Right lobe of liver (tissue), 6 donors: ENCODE measurements at regions not wholly inside any gene's neighbourhood (a gene's known extent, or its start where the extent isn't known, plus 50 kb on each side); places are given as distances from the start of the nearest gene placed in this dataset.

Source experiments
- ATAC-seq, 4 donors: fragments of 200-7000 bp; cut with Tn5 transposase; one replicate each; pipeline ENCODE4 v1.9.1; 2020; ENCODE audit warnings: mild to moderate bottlenecking in 4 of 4, moderate library complexity in 4 of 4
- DNase-seq, 3 donors: peaks; one replicate each; pipeline ENCODE4 v3.0.0-alpha.2; 2020
- H3K27ac ChIP-seq, 3 donors: fragments of 200-600 bp; one replicate each; pipeline ENCODE4 v1.8.0; 2022
- H3K27me3 ChIP-seq, 2 donors: fragments of 200-600 bp; one replicate each; pipeline ENCODE4 v1.8.0; 2022
- H3K36me3 ChIP-seq, 4 donors: fragments of 200-600 bp; sonication (generic) in 1 of 4; one replicate each; pipeline versions ENCODE4 v1.5.1 to v1.8.0; 2017 to 2022; ENCODE audit warnings: control low read depth in 1 of 4
- H3K4me1 ChIP-seq, 4 donors: fragments of 200-600 bp; sonication (generic) in 1 of 4; one replicate each; pipeline versions ENCODE4 v1.5.1 to v1.8.0; 2017 to 2022; ENCODE audit warnings: control low read depth in 1 of 4
- H3K4me3 ChIP-seq, 3 donors: fragments of 200-600 bp; one replicate each; pipeline ENCODE4 v1.8.0; 2022
- H3K9me3 ChIP-seq, 4 donors: fragments of 200-600 bp; sonication (generic) in 1 of 4; one replicate each; pipeline versions ENCODE4 v1.5.1 to v1.8.0; 2017 to 2022; ENCODE audit warnings: control low read depth in 1 of 4
- CTCF ChIP-seq, 4 donors: fragments of 200-600 bp in 3 of 4; fragments of 450-650 bp in 1 of 4; IDR thresholded peaks; one replicate each; pipeline versions ENCODE4 v1.5.1 to v1.8.0; 2016 to 2022; ENCODE audit warnings: antibody characterized with exemption in 4 of 4, mild to moderate bottlenecking in 2 of 4
- POLR2A ChIP-seq: fragments of 450-650 bp; IDR thresholded peaks from one replicate; pipeline ENCODE4 v1.6.1; 2017; ENCODE audit warnings: antibody characterized with exemption, mild to moderate bottlenecking
- WGBS: methylation state at CpG from one replicate; pipeline ENCODE4 v1.1.6; 2018; ENCODE audit warnings: low coverage, low lambda C conversion rate; ENCODE audit not compliant: insufficient coverage; ENCODE audit errors: missing lambda C conversion rate; 5-methylcytosine and 5-hydroxymethylcytosine counted together
- intact Hi-C, 2 donors: fragments of 100-400 bp; cut with DNase I; formaldehyde crosslinking; loops; one replicate each; pipeline versions ENCODE4 v1.11.2 to v1.14.1; 2022
- donor health status: DM: no; HTN: yes; CAD: no.
- donor health status: DM: no; HTN: no; CAD: no.
- donor health status: DM: no; HTN: no; CAD: no.
- donor health status: DM: no; HTN: yes; CAD: no.
- donor health status: DM: no; HTN: yes; CAD: no.

DNA sequence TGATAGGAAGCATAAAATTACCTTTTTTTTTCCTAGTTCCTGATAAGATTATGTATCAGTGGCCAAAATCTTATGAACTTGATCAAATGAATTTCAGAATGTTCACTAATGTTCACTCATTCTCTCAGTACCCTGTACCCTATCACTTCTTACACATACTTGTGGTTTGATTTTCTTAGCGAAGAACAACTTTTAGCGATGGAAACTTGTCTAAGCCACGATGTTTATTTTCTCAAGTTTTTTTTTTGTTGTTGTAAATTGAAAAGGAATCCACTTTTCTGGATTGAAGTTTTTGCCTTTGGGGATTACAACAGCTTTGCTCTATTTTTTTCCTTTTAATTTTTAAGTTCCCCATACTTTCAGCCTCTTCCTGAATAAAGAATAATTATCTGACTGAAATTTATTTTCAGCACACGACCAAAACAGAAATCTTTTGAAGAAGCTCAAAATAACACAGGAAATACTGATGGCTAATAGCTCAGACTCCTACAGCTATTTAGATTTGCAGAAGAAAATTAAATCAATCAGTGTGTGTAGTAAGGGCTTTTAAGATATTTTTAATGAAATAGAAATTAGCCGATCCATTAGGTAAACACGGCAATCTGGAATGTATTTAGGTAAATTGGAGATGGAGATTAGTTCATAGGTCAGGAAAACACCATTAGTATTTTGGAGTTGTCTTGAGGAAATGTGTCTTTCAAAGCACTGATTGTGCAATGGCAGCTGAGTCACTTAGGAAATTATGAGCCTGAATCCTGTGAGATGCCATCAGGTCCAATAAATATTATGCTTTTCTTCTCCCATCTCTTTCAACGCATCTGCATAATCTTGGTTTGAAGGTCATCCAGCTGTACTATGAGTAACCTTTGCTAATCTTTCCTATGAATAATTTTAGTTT lies 217.5 kb downstream of the GJA1 start:
- 20% methylated on average over 7 of the region's 7 CpGs for WGBS
- peak in 1 of 4 donors; percentile 68 for ATAC-seq
- no peak overlapping the region for H3K27ac ChIP-seq

DNA sequence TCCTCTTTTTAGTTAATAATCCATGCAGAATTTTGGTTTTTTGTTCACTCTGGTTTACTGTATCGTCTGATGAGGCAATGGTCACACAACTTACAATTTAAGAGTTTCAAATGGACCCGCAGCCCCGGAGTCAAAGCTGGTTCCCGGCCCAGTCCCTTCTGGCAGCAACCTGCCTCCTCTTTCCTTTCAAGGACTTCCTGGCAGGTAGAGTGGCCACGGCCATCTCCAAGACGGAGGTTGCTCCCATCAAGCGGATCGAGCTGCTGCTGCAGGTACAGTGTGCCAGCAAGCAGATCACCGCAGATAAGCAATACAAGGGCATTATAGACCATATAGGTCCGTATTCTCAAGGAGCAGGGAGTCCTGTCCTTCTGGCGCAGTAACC lies 218.2 kb downstream of the GJA1 start:
- intact Hi-C loops = no loop called here
- no peak overlapping the region for H3K27ac ChIP-seq
- H3K9me3 ChIP-seq = peaks cover 0 to 3% (median 0%) of the 10 kb centered on the region in 4 donors
- H3K4me3 ChIP-seq = no peak overlapping the region
- H3K27me3 ChIP-seq = no peaks in the 10 kb centered on the region
- 66% methylated on average over 10 of the region's 11 CpGs for WGBS
- H3K4me1 ChIP-seq = no peaks in the 10 kb centered on the region
- ATAC-seq (no peak), DNase-seq (no peak)
- TF ChIP-seq CTCF (IDR thresholded peaks at IDR 0.05) (no peak), POLR2A (no peak)
- H3K36me3 ChIP-seq = no peaks in the 10 kb centered on the region

More for the DNA sequence above, 217.5 kb downstream of the GJA1 start:
- Histone ChIP-seq H3K4me3 (no peak overlapping the region), H3K27me3 (no peaks in the 10 kb centered on the region), H3K4me1 (no peaks in the 10 kb centered on the region), H3K36me3 (no peaks in the 10 kb centered on the region), H3K9me3 (no peaks in the 10 kb centered on the region)
- TF ChIP-seq CTCF (IDR thresholded peaks at IDR 0.05) (no peak), POLR2A (no peak)
- no peak for DNase-seq
- intact Hi-C loops = no loop called here

GRCh38 chr6:121657972-121658371 lies 222.5 kb downstream of the GJA1 start:
- H3K27ac ChIP-seq = no peak overlapping the region
- H3K4me1 ChIP-seq = no peaks in the 10 kb centered on the region
- H3K27me3 ChIP-seq = no peaks in the 10 kb centered on the region

GRCh38 chr6:121660277-121660676 lies 224.8 kb downstream of the GJA1 start:
- no peak for ATAC-seq

More at GRCh38 chr6:121657972-121658371, 222.5 kb downstream of the GJA1 start:
- no peak overlapping the region for H3K4me3 ChIP-seq
- DNase-seq (no peak), ATAC-seq (no peak)
- TF ChIP-seq CTCF (IDR thresholded peaks at IDR 0.05) = no peak
- no peak for TF ChIP-seq POLR2A
- intact Hi-C loops = no loop called here
- no peaks in the 10 kb centered on the region for H3K36me3 ChIP-seq
- peaks cover 0 to 3% (median 0%) of the 10 kb centered on the region in 4 donors for H3K9me3 ChIP-seq

More at GRCh38 chr6:121660277-121660676, 224.8 kb downstream of the GJA1 start:
- WGBS = 57% methylated on average over 3 of the region's 3 CpGs
- Histone ChIP-seq H3K4me1 (no peaks in the 10 kb centered on the region), H3K27ac (no peak overlapping the region), H3K9me3 (peaks cover 0 to 3% (median 0%) of the 10 kb centered on the region in 4 donors), H3K36me3 (no peaks in the 10 kb centered on the region), H3K27me3 (no peaks in the 10 kb centered on the region), H3K4me3 (no peak overlapping the region)
- TF ChIP-seq POLR2A (no peak), CTCF (IDR thresholded peaks at IDR 0.05) (no peak)
- no peak for DNase-seq
- intact Hi-C loops = no loop called here
